Endothelial cell of umbilical vein (primary cell): ENCODE measurements at regions not wholly inside any gene's neighbourhood (a gene's known extent, or its start where the extent isn't known, plus 50 kb on each side); places are given as distances from the start of the nearest gene placed in this dataset.

Source experiments
- BruUV-seq: library from RNA; stranded (reverse); fragments of 400-500 nt; replicated peaks from 2 replicates; lab custom pipeline; 2021; lab: Mats Ljungman, UMichigan
- CTCF ChIA-PET: fragments of 300-600, 350-600 bp; sonication (Branson Sonifier 250); formaldehyde crosslinking; loops from one replicate; lab custom pipeline; 2021; ENCODE audit warnings: antibody characterized with exemption, inconsistent platforms; lab: Charles Lee
- POLR2A ChIA-PET: fragments of 300-600, 350-600 bp; sonication (Branson Sonifier 250); formaldehyde crosslinking; loops from one replicate; lab custom pipeline; 2021; ENCODE audit warnings: antibody characterized with exemption, inconsistent platforms; lab: Charles Lee
- DNase-seq: peaks from one replicate; pipeline ENCODE4 v3.0.0-alpha.2; 2011; ENCODE audit warnings: low read depth, low spot score
- FAIRE-seq: peaks from 2 replicates; lab custom pipeline; 2011; peaks lifted over from hg19 to GRCh38; lab: Jason Lieb, UNC
- H2AFZ ChIP-seq: 2 replicates; pipeline ENCODE4 v1.6.0; 2012; ENCODE audit warnings: low read depth, low read length, control low read depth, inconsistent platforms
- H3K27ac ChIP-seq: 2 replicates; pipeline ENCODE4 v1.5.1; 2011; ENCODE audit warnings: low read depth, mild to moderate bottlenecking, control low read depth, low read length, moderate library complexity; ENCODE audit not compliant: insufficient read depth
- H3K27me3 ChIP-seq, 2 experiments: 2 replicates each; pipeline versions ENCODE4 v1.6.0 to v1.6.1; 2011; ENCODE audit warnings: low read length in 2 of 2, mixed read lengths in 1 of 2; ENCODE audit not compliant: control insufficient read depth in 2 of 2, insufficient read depth in 2 of 2
- H3K36me3 ChIP-seq, 2 experiments: 2 replicates in 1 of 2; 3 replicates in 1 of 2; pipeline ENCODE4 v1.5.1; 2011; ENCODE audit warnings: low read length in 2 of 2, mild to moderate bottlenecking in 1 of 2, moderate library complexity in 1 of 2; ENCODE audit not compliant: control insufficient read depth in 2 of 2, insufficient read depth in 2 of 2; ENCODE audit errors: extremely low read depth in 1 of 2
- H3K4me1 ChIP-seq: 3 replicates; pipeline ENCODE4 v1.5.1; 2011; ENCODE audit warnings: mild to moderate bottlenecking, low read length; ENCODE audit not compliant: control insufficient read depth, insufficient read depth; ENCODE audit errors: extremely low read depth
- H3K4me2 ChIP-seq: 2 replicates; pipeline ENCODE4 v1.6.1; 2011; ENCODE audit warnings: low read length, control low read depth, mixed read lengths; ENCODE audit not compliant: insufficient read depth
- H3K4me3 ChIP-seq, 3 experiments: fragments of 200-600 bp in 1 of 3; sonication (generic), shearing (Covaris generic) in 1 of 3; replicated peaks in 1 of 3; 2 replicates each; pipeline ENCODE4 v1.5.1; 2011 to 2016; ENCODE audit warnings: control low read depth in 3 of 3, low read length in 3 of 3, mild to moderate bottlenecking in 2 of 3, inconsistent platforms in 1 of 3, low read depth in 1 of 3, moderate library complexity in 1 of 3; ENCODE audit not compliant: insufficient read depth in 1 of 3
- H3K79me2 ChIP-seq: 2 replicates; pipeline ENCODE4 v1.6.0; 2012; ENCODE audit warnings: low read length, inconsistent platforms; ENCODE audit not compliant: control insufficient read depth, insufficient read depth
- H3K9ac ChIP-seq: replicated peaks from 2 replicates; pipeline ENCODE3; 2011; ENCODE audit warnings: low read length, control low read depth; ENCODE audit not compliant: insufficient read depth; ENCODE audit errors: extremely low read depth
- H3K9me1 ChIP-seq: replicated peaks from 3 replicates; pipeline ENCODE4 v1.6.0; 2011; ENCODE audit warnings: mild to moderate bottlenecking, low read length; ENCODE audit not compliant: control insufficient read depth, insufficient read depth; ENCODE audit errors: extremely low read depth
- H3K9me3 ChIP-seq: replicated peaks from 2 replicates; pipeline ENCODE4 v1.5.1; 2012; ENCODE audit warnings: low read length, inconsistent platforms; ENCODE audit not compliant: control insufficient read depth, insufficient read depth
- H4K20me1 ChIP-seq: replicated peaks from 2 replicates; pipeline ENCODE3; 2011; ENCODE audit warnings: mild to moderate bottlenecking, low read length; ENCODE audit not compliant: control insufficient read depth, insufficient read depth; ENCODE audit errors: extremely low read depth
- EZH2 ChIP-seq: IDR thresholded peaks from 2 replicates; pipeline ENCODE4 v1.6.1; 2012; ENCODE audit warnings: borderline replicate concordance, low read depth, mild to moderate bottlenecking, moderate library complexity, low read length, inconsistent platforms; ENCODE audit not compliant: severe bottlenecking
- FOS ChIP-seq: IDR thresholded peaks from 2 replicates; pipeline ENCODE4 v1.6.1; 2011; ENCODE audit warnings: mild to moderate bottlenecking, low read length, moderate library complexity, borderline replicate concordance; ENCODE audit not compliant: insufficient read depth
- GATA2 ChIP-seq: IDR thresholded peaks from 2 replicates; pipeline ENCODE4 v1.7.0; 2011; ENCODE audit warnings: low read depth, mild to moderate bottlenecking, moderate library complexity, mixed read lengths, low read length; ENCODE audit not compliant: insufficient read length, insufficient read depth
- JUN ChIP-seq: IDR thresholded peaks from 2 replicates; pipeline ENCODE4 v1.6.1; 2011; ENCODE audit warnings: borderline replicate concordance, low read depth; ENCODE audit not compliant: insufficient read length, insufficient read depth
- MYC ChIP-seq: IDR thresholded peaks from one replicate; pipeline ENCODE4 v1.6.1; 2011; ENCODE audit warnings: mild to moderate bottlenecking, low read depth, low read length
- POLR2A ChIP-seq: IDR thresholded peaks from 2 replicates; pipeline ENCODE4 v1.6.1; 2012; ENCODE audit warnings: low read depth, mild to moderate bottlenecking, control low read depth, low read length
- POLR2AphosphoS5 ChIP-seq: IDR thresholded peaks from 2 replicates; pipeline ENCODE4 v1.6.1; 2012; ENCODE audit warnings: low read depth, mild to moderate bottlenecking, control low read depth, low read length, moderate library complexity; ENCODE audit not compliant: insufficient read depth
- dilution Hi-C: fragments of 300-500 bp; cut with MboI; formaldehyde crosslinking; loops from one replicate; pipeline ENCODE4 v1.15.0; 2019; ENCODE audit warnings: low sequenced_read_pairs; ENCODE audit not compliant: extremely low pct_ligation_motif_present
- intact Hi-C: fragments of 100-400 bp; cut with micrococcal nuclease; formaldehyde crosslinking; loops from one replicate; pipeline ENCODE4 v1.10.0; 2022
- TF ChIP-seq, protein P1 (sequence below): IDR thresholded peaks from 2 replicates; pipeline ENCODE4 v1.6.1; 2011; ENCODE audit not compliant: insufficient read depth, insufficient read length

DNA sequence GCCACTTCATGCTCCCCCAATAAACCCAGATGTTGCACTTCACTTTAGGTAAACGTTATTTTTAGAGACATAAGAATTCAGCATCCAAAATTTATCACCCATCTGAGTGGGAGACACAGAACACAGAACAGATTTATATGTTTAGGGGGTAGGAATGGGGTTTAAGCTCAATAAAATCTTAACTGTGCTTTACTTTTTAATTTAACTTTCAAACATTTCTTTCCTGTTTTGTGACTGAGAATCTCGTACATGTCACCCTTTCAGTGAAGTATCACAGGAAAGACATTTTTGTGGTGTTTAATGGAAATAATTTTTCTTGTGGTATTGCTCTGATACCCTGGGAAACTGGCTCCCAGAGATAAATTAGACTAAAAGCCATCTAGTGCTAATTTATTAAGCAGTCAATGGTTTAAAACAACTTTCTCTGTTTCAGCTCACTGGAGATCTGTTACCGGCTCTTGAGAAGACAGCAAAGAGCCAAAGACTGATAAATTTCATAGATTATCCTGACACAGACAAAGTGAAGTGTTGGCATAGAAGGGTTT is 148.0 kb upstream of the BMP4 start:
- BruUV-seq, result no TSS peak
- Histone ChIP-seq H3K4me2 (no peak overlapping the region), H3K4me3 (no peak overlapping the region), H3K27ac (no peak overlapping the region), H3K9me3 (no peaks in the 10 kb centered on the region), H3K79me2 (no peaks in the 10 kb centered on the region), H3K9me1 (no peaks in the 10 kb centered on the region), H3K4me1 (peaks cover 33% of the 10 kb centered on the region), H2AFZ (no peak overlapping the region), H3K36me3 (no peaks in the 10 kb centered on the region), H3K27me3 (no peaks in the 10 kb centered on the region), H3K9ac (no peak overlapping the region), H4K20me1 (no peaks in the 10 kb centered on the region)
- dilution Hi-C loops, result no loop called here
- no peak for TF ChIP-seq MYC
- no peak for TF ChIP-seq POLR2AphosphoS5
- TF ChIP-seq GATA2, result no peak
- TF ChIP-seq, protein P1, sequence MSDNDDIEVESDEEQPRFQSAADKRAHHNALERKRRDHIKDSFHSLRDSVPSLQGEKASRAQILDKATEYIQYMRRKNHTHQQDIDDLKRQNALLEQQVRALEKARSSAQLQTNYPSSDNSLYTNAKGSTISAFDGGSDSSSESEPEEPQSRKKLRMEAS, result no peak
- no peak for TF ChIP-seq POLR2A
- TF ChIP-seq JUN, result no peak
- POLR2A ChIA-PET, result no interaction called here
- DNase-seq, result no peak
- no peak for FAIRE-seq
- CTCF ChIA-PET, result interaction anchor here (1.4 to 3.5 kb wide), 2 partner anchors 70 to 125 kb away, joined by 3 to 12 read pairs; no protein-coding TSS in a partner anchor
- intact Hi-C loops, result loop anchor here (5.0 to 10.0 kb wide), 2 partner anchors 737 to 950 kb away; partner anchors contain the start of gene DDHD1

DNA sequence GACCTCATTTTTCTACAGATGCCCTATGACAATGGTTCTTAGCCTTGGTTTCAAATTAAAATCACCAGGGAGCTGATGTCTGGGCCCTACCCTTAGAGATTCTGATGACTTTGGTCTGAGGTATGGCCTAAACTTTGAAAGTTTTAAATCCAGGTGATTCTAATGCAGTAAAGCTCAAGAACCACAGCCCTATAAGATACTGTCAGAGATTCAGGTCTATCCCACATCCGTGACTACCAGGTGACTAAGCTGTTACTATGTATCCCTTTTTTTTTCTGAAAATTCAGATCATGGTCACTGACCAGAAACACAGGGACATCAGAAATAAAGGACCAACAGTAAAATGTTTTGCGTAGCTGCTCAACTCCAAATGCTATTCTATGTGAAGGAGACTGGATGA is 148.8 kb upstream of the BMP4 start:
- Histone ChIP-seq H3K9me3 (no peaks in the 10 kb centered on the region), H3K4me2 (no peak overlapping the region), H3K27ac (no peak overlapping the region), H4K20me1 (no peaks in the 10 kb centered on the region), H2AFZ (no peak overlapping the region), H3K4me1 (peaks cover 40% of the 10 kb centered on the region), H3K27me3 (no peaks in the 10 kb centered on the region), H3K4me3 (no peak overlapping the region), H3K79me2 (no peaks in the 10 kb centered on the region), H3K36me3 (no peaks in the 10 kb centered on the region), H3K9me1 (no peaks in the 10 kb centered on the region), H3K9ac (no peak overlapping the region)
- no TSS peak for BruUV-seq
- TF ChIP-seq EZH2 (no peak), JUN (no peak), MYC (no peak), FOS (no peak)
- intact Hi-C loops (loop anchor here (5.0 to 10.0 kb wide), 2 partner anchors 738 to 951 kb away; partner anchors contain the start of gene DDHD1), dilution Hi-C loops (no loop called here)
- POLR2A ChIA-PET, result no interaction called here
- CTCF ChIA-PET, result interaction anchor here (0.9 to 3.5 kb wide), 6 partner anchors 39 to 567 kb away, joined by 3 to 12 read pairs (median 3); no protein-coding TSS in a partner anchor
- no peak for DNase-seq
- FAIRE-seq, result no peak
